ENCODE measurements at regions not wholly inside any gene's neighbourhood (a gene's known extent, or its start where the extent isn't known, plus 50 kb on each side); places are given as distances from the start of the nearest gene placed in this dataset.

GRCh38 chr18:27619906-27620305 is 434.8 kb upstream of the CHST9 start:
- DNase-seq, result no peak

GRCh38 chr18:27619090-27619772 is 434.1 kb upstream of the CHST9 start:
- no peak for DNase-seq

GRCh38 chr18:27616324-27616723 is 431.2 kb upstream of the CHST9 start:
- DNase-seq, result no peak

GRCh38 chr18:27614951-27615844 is 430.1 kb upstream of the CHST9 start:
- no peak for DNase-seq

GRCh38 chr18:27609221-27609620 is 424.1 kb upstream of the CHST9 start:
- no peak for DNase-seq

- DNase-seq, result no peak
These were observed 423.6 kb upstream of the CHST9 start for GRCh38 chr18:27608742-27609141.

- no peak for DNase-seq
These were observed 423.1 kb upstream of the CHST9 start for GRCh38 chr18:27608174-27608573.

- DNase-seq, result no peak
These were observed 421.6 kb upstream of the CHST9 start for GRCh38 chr18:27606741-27607140.

GRCh38 chr18:27605107-27605834 is 420.2 kb upstream of the CHST9 start:
- DNase-seq, result peak; percentile 42

GRCh38 chr18:27604583-27604982 is 419.5 kb upstream of the CHST9 start:
- DNase-seq, result no peak

- no peak for DNase-seq
These were observed 417.0 kb upstream of the CHST9 start for GRCh38 chr18:27602092-27602491.

GRCh38 chr18:27600245-27600644 is 415.1 kb upstream of the CHST9 start:
- DNase-seq, result no peak

- DNase-seq, result peak; percentile 14
These were observed 414.2 kb upstream of the CHST9 start for GRCh38 chr18:27599202-27599829.

- no peak for DNase-seq
These were observed 410.2 kb upstream of the CHST9 start for GRCh38 chr18:27595113-27595838.

GRCh38 chr18:27585602-27586173 is 400.6 kb upstream of the CHST9 start:
- no peak for DNase-seq

- no peak for DNase-seq
These were observed 398.4 kb upstream of the CHST9 start for GRCh38 chr18:27583466-27583865.

GRCh38 chr18:27582760-27583412 is 397.8 kb upstream of the CHST9 start:
- DNase-seq, result no peak

- DNase-seq, result no peak
These were observed 396.3 kb upstream of the CHST9 start for GRCh38 chr18:27581296-27581904.

GRCh38 chr18:27579364-27579763 is 394.3 kb upstream of the CHST9 start:
- DNase-seq, result no peak

- no peak for DNase-seq
These were observed 392.6 kb upstream of the CHST9 start for GRCh38 chr18:27577752-27578151.

GRCh38 chr18:27577265-27577664 is 392.2 kb upstream of the CHST9 start:
- DNase-seq, result no peak

Data from KG1 (cell line).